IMR-90 (cell line): ENCODE measurements at regions not wholly inside any gene's neighbourhood (a gene's known extent, or its start where the extent isn't known, plus 50 kb on each side); places are given as distances from the start of the nearest gene placed in this dataset.

Source experiments
- ATAC-seq: fragments of 200-7000 bp; cut with Tn5 transposase; 2 replicates; pipeline ENCODE4 v1.9.1; 2020; ENCODE audit warnings: low read depth, mild to moderate bottlenecking, moderate library complexity
- BruUV-seq: library from RNA; stranded (reverse); fragments of 400-500 nt; replicated peaks from 2 replicates; lab custom pipeline; 2021; lab: Mats Ljungman, UMichigan
- CTCF ChIA-PET: fragments of 300-600 bp; formaldehyde crosslinking; extraction: SDS; loops from one replicate; lab custom pipeline; 2021; ENCODE audit warnings: antibody characterized with exemption; lab: Yijun Ruan, JAX
- POLR2A ChIA-PET: fragments of 300-600 bp; sonication (Branson Sonifier 250); formaldehyde crosslinking; loops from one replicate; lab custom pipeline; 2022; ENCODE audit warnings: antibody characterized with exemption; ENCODE audit not compliant: unreplicated experiment; lab: Charles Lee
- DNase-seq: peaks from one replicate; pipeline ENCODE4 v3.0.0; 2013
- H2AFZ ChIP-seq: replicated peaks from 2 replicates; pipeline ENCODE3; 2013; ENCODE audit warnings: low read length, mild to moderate bottlenecking; ENCODE audit not compliant: poor library complexity
- H2AK5ac ChIP-seq: 2 replicates; pipeline ENCODE4 v1.6.1; 2013; ENCODE audit warnings: low read depth, low read length, inconsistent platforms
- H2AK9ac ChIP-seq: replicated peaks from 2 replicates; pipeline ENCODE3; 2013; ENCODE audit warnings: mild to moderate bottlenecking, low read depth, low read length, moderate library complexity; ENCODE audit not compliant: poor library complexity
- H2BK120ac ChIP-seq: 2 replicates; pipeline ENCODE4 v1.6.1; 2013; ENCODE audit warnings: low read depth, low read length, inconsistent platforms
- H2BK15ac ChIP-seq: 3 replicates; pipeline ENCODE4 v1.6.1; 2013; ENCODE audit warnings: low read depth, low read length, inconsistent platforms
- H2BK20ac ChIP-seq: 2 replicates; pipeline ENCODE4 v1.6.1; 2013; ENCODE audit warnings: low read depth, mild to moderate bottlenecking, inconsistent platforms, low read length, moderate library complexity
- H2BK5ac ChIP-seq: 2 replicates; pipeline ENCODE4 v1.6.1; 2013; ENCODE audit warnings: mild to moderate bottlenecking, low read depth, low read length, inconsistent platforms; ENCODE audit not compliant: poor library complexity, severe bottlenecking
- H3K14ac ChIP-seq: replicated peaks from 2 replicates; pipeline ENCODE4 v1.6.1; 2013; ENCODE audit warnings: low read depth, low read length, inconsistent platforms
- H3K18ac ChIP-seq: 2 replicates; pipeline ENCODE4 v1.6.1; 2013; ENCODE audit warnings: low read depth, low read length, control low read depth
- H3K23ac ChIP-seq: 2 replicates; pipeline ENCODE4 v1.6.1; 2013; ENCODE audit warnings: low read depth, low read length, inconsistent platforms
- H3K27ac ChIP-seq: 2 replicates; pipeline ENCODE4 v1.5.1; 2013; ENCODE audit warnings: mild to moderate bottlenecking, control low read depth, low read length; ENCODE audit not compliant: insufficient read depth
- H3K27me3 ChIP-seq: 2 replicates; pipeline ENCODE4 v1.6.1; 2013; ENCODE audit warnings: low read length; ENCODE audit not compliant: control insufficient read depth, insufficient read depth
- H3K36me3 ChIP-seq: 2 replicates; pipeline ENCODE4 v1.6.1; 2013; ENCODE audit warnings: low read length, mixed read lengths; ENCODE audit not compliant: control insufficient read depth, insufficient read depth
- H3K4ac ChIP-seq: 2 replicates; pipeline ENCODE4 v1.6.1; 2013; ENCODE audit warnings: low read depth, low read length, inconsistent platforms
- H3K4me1 ChIP-seq: 2 replicates; pipeline ENCODE4 v1.6.1; 2013; ENCODE audit warnings: low read length, mixed read lengths; ENCODE audit not compliant: control insufficient read depth, insufficient read depth
- H3K4me2 ChIP-seq: 2 replicates; pipeline ENCODE4 v1.6.1; 2013; ENCODE audit warnings: low read depth, mild to moderate bottlenecking, control low read depth, low read length, moderate library complexity
- H3K4me3 ChIP-seq: 2 replicates; pipeline ENCODE4 v1.5.1; 2013; ENCODE audit warnings: low read depth, mild to moderate bottlenecking, control low read depth, low read length, moderate library complexity; ENCODE audit not compliant: insufficient read depth
- H3K56ac ChIP-seq: 2 replicates; pipeline ENCODE4 v1.6.1; 2013; ENCODE audit warnings: low read length, inconsistent platforms; ENCODE audit not compliant: insufficient read depth; ENCODE audit errors: extremely low read depth
- H3K79me1 ChIP-seq, 2 experiments: 2 replicates each; pipeline ENCODE4 v1.6.1; 2013; ENCODE audit warnings: low read length in 2 of 2, inconsistent platforms in 1 of 2, low read depth in 1 of 2
- H3K9ac ChIP-seq: 2 replicates; pipeline ENCODE4 v1.6.1; 2013; ENCODE audit warnings: low read depth, low read length, control low read depth
- H3K9me1 ChIP-seq: 2 replicates; pipeline ENCODE4 v1.6.1; 2013; ENCODE audit warnings: low read length, inconsistent platforms; ENCODE audit not compliant: insufficient read depth
- H3K9me3 ChIP-seq: 2 replicates; pipeline ENCODE4 v1.6.1; 2013; ENCODE audit warnings: low read length; ENCODE audit not compliant: control insufficient read depth, insufficient read depth
- H4K20me1 ChIP-seq: 2 replicates; pipeline ENCODE4 v1.6.1; 2013; ENCODE audit warnings: low read length, inconsistent platforms; ENCODE audit not compliant: insufficient read depth
- H4K5ac ChIP-seq: 2 replicates; pipeline ENCODE4 v1.6.1; 2013; ENCODE audit warnings: mild to moderate bottlenecking, low read depth, low read length, control low read depth
- H4K8ac ChIP-seq, 2 experiments: 2 replicates each; pipeline ENCODE4 v1.6.1; 2013; ENCODE audit warnings: low read depth in 2 of 2, low read length in 2 of 2, control low read depth in 1 of 2, inconsistent platforms in 1 of 2
- H4K91ac ChIP-seq: 2 replicates; pipeline ENCODE4 v1.6.1; 2013; ENCODE audit warnings: low read depth, low read length, inconsistent platforms; ENCODE audit not compliant: insufficient read depth
- BHLHE40 ChIP-seq: fragments of 150-350 bp; IDR thresholded peaks from 2 replicates; pipeline ENCODE4 v1.6.1; 2016; ENCODE audit warnings: mild to moderate bottlenecking, low read depth, low read length
- CEBPB ChIP-seq: IDR thresholded peaks from 2 replicates; pipeline ENCODE4 v1.6.1; 2012; ENCODE audit warnings: low read depth, low read length, improper control_type of control experiment
- CHD1 ChIP-seq: IDR thresholded peaks from 2 replicates; pipeline ENCODE4 v1.6.1; 2012; ENCODE audit warnings: low read depth, low read length, improper control_type of control experiment
- CTCF ChIP-seq: conservative IDR thresholded peaks from 2 replicates; pipeline ENCODE4 v1.5.1; 2012; ENCODE audit warnings: mild to moderate bottlenecking, low read depth, low read length, improper control_type of control experiment
- ELK1 ChIP-seq: fragments of 150-350 bp; IDR thresholded peaks from 2 replicates; pipeline ENCODE4 v1.6.1; 2016; ENCODE audit warnings: low read depth, mild to moderate bottlenecking, low read length, moderate library complexity, borderline replicate concordance
- FOS ChIP-seq: fragments of 150-350 bp; IDR thresholded peaks from 2 replicates; pipeline ENCODE4 v1.6.1; 2016; ENCODE audit warnings: low read depth, low read length
- MAFK ChIP-seq: IDR thresholded peaks from 2 replicates; pipeline ENCODE4 v1.6.1; 2012; ENCODE audit warnings: low read depth, low read length, improper control_type of control experiment
- MAZ ChIP-seq: IDR thresholded peaks from 2 replicates; pipeline ENCODE4 v1.6.1; 2012; ENCODE audit warnings: low read depth, mild to moderate bottlenecking, low read length, improper control_type of control experiment, moderate library complexity, borderline replicate concordance
- MXI1 ChIP-seq: IDR thresholded peaks from 2 replicates; pipeline ENCODE4 v1.6.1; 2012; ENCODE audit warnings: low read depth, mild to moderate bottlenecking, low read length, moderate library complexity, borderline replicate concordance
- NFE2L2 ChIP-seq: fragments of 150-350 bp; IDR thresholded peaks from 2 replicates; pipeline ENCODE4 v1.6.1; 2016; ENCODE audit warnings: low read depth, mild to moderate bottlenecking, low read length
- POLR2A ChIP-seq: IDR thresholded peaks from 2 replicates; pipeline ENCODE4 v1.6.1; 2012; ENCODE audit warnings: mild to moderate bottlenecking, low read depth, low read length
- RAD21 ChIP-seq: IDR thresholded peaks from 2 replicates; pipeline ENCODE4 v1.6.1; 2012; ENCODE audit warnings: low read length, improper control_type of control experiment
- RCOR1 ChIP-seq: IDR thresholded peaks from 2 replicates; pipeline ENCODE4 v1.6.1; 2012; ENCODE audit warnings: mild to moderate bottlenecking, low read length, improper control_type of control experiment; ENCODE audit not compliant: insufficient replicate concordance
- RFX5 ChIP-seq: IDR thresholded peaks from 2 replicates; pipeline ENCODE4 v1.8.0; 2012; ENCODE audit warnings: low read depth, mild to moderate bottlenecking, low read length, moderate library complexity
- SMC3 ChIP-seq: fragments of 150-350 bp; IDR thresholded peaks from 2 replicates; pipeline ENCODE4 v1.6.1; 2016; ENCODE audit warnings: low read depth, mild to moderate bottlenecking, antibody characterized with exemption, low read length, moderate library complexity
- USF2 ChIP-seq: fragments of 150-350 bp; IDR thresholded peaks from 2 replicates; pipeline ENCODE4 v1.6.1; 2017; ENCODE audit warnings: mild to moderate bottlenecking, antibody characterized with exemption, low read length, low read depth
- WGBS, 2 experiments: methylation state at CpG; one replicate each; pipeline versions ENCODE4 v1.1.5 to v1.1.7; 2013; ENCODE audit warnings: missing lambda C conversion rate in 2 of 2; ENCODE audit not compliant: insufficient read length in 1 of 2; ENCODE audit errors: extremely low coverage in 2 of 2; 5-methylcytosine and 5-hydroxymethylcytosine counted together
- dilution Hi-C: fragments of 300-500 bp; cut with HindIII; formaldehyde crosslinking; loops from one replicate; pipeline ENCODE4 v1.14.3; 2018; ENCODE audit warnings: low sequenced_read_pairs; ENCODE audit not compliant: unreplicated experiment
- in situ Hi-C: fragments of 300-500 bp; cut with MboI; formaldehyde crosslinking; loops from 3 replicates; pipeline ENCODE4 v1.14.3; 2019; ENCODE audit warnings: low sequenced_read_pairs, inconsistent platforms, mixed read lengths
- intact Hi-C: fragments of 100-400 bp; cut with micrococcal nuclease; formaldehyde crosslinking; loops from 2 replicates; pipeline ENCODE4 v1.10.0; 2022

GRCh38 chr11:116311206-116311605, 461.6 kb downstream of the BUD13 start:
- Histone ChIP-seq H4K20me1 (no peaks in the 10 kb centered on the region), H3K27me3 (no peaks in the 10 kb centered on the region), H4K5ac (no peak overlapping the region), H3K9me3 (no peaks in the 10 kb centered on the region), H3K4me3 (no peak overlapping the region), H2AK9ac (no peak overlapping the region), H2BK15ac (no peak overlapping the region), H3K79me1 (no peaks in the 10 kb centered on the region), H2BK5ac (no peak overlapping the region), H2BK120ac (no peak overlapping the region), H2BK20ac (no peak overlapping the region), H3K4me1 (no peaks in the 10 kb centered on the region), H3K9ac (no peak overlapping the region), H3K14ac (no peak overlapping the region), H3K9me1 (no peaks in the 10 kb centered on the region; the same call in 1 of the 2 replicates), H3K4me2 (no peak overlapping the region), H4K8ac (no peak overlapping the region), H3K36me3 (no peaks in the 10 kb centered on the region), H4K91ac (no peak overlapping the region), H2AK5ac (no peak overlapping the region), H3K23ac (no peak overlapping the region), H3K4ac (no peak overlapping the region), H2AFZ (no peak overlapping the region), H3K18ac (no peak overlapping the region), H3K27ac (no peak overlapping the region), H3K56ac (no peak overlapping the region)
- WGBS, 2 experiments: 52% methylated on average over 2 of the region's 3 CpGs; no CpG with 5 or more reads in 1 of the 2 experiments
- CTCF ChIA-PET: no interaction called here
- BruUV-seq: no TSS peak
- TF ChIP-seq USF2 (no peak), CHD1 (no peak), POLR2A (no peak), MXI1 (no peak), NFE2L2 (no peak), ELK1 (no peak), RFX5 (no peak), MAFK (no peak), MAZ (no peak), CTCF (no peak), SMC3 (no peak), FOS (no peak), CEBPB (no peak), RAD21 (no peak), BHLHE40 (no peak), RCOR1 (no peak)
- in situ Hi-C loops: no loop called here
- POLR2A ChIA-PET: no interaction called here
- dilution Hi-C loops: no loop called here
- DNase-seq: no peak
- ATAC-seq: no peak
- intact Hi-C loops: no loop called here
